ENCODE measurements at regions not wholly inside any gene's neighbourhood (a gene's known extent, or its start where the extent isn't known, plus 50 kb on each side); places are given as distances from the start of the nearest gene placed in this dataset.

DNA sequence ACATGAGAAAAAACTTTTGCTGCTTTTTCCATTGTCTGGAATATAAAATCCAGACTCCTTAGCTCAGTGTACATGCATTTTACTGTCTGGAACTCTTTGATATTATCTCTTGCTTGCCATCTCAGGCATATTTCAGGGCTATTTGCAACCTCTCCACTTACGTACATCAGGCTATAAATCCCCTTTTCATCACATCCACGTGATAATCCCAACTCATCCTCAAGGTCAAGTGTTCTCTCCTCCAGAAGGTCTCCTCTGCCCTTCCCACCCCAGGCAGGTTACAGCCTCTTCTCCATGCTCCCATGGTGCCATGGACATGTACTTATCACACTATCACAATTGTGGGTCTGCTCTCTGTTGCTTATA, 202.5 kb upstream of the RBMS1 start:
- H3K4me1 Mint-ChIP-seq, result no peaks in the 10 kb centered on the region
- H3K4me2 ChIP-seq (replicated peaks; ENCODE audit: low read depth, low read length, poor library complexity, severe bottlenecking), result no peak overlapping the region
- no peaks in the 10 kb centered on the region for H3K9me3 Mint-ChIP-seq (ENCODE audit: insufficient read depth)

GRCh38 chr2:160697817-160698216, 204.2 kb upstream of the RBMS1 start:
- DNase-seq, result no peak
- TF ChIP-seq, protein P1, sequence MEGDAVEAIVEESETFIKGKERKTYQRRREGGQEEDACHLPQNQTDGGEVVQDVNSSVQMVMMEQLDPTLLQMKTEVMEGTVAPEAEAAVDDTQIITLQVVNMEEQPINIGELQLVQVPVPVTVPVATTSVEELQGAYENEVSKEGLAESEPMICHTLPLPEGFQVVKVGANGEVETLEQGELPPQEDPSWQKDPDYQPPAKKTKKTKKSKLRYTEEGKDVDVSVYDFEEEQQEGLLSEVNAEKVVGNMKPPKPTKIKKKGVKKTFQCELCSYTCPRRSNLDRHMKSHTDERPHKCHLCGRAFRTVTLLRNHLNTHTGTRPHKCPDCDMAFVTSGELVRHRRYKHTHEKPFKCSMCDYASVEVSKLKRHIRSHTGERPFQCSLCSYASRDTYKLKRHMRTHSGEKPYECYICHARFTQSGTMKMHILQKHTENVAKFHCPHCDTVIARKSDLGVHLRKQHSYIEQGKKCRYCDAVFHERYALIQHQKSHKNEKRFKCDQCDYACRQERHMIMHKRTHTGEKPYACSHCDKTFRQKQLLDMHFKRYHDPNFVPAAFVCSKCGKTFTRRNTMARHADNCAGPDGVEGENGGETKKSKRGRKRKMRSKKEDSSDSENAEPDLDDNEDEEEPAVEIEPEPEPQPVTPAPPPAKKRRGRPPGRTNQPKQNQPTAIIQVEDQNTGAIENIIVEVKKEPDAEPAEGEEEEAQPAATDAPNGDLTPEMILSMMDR (IDR thresholded peaks at IDR 0.05), result no peak
- TF ChIP-seq EZH2 (IDR thresholded peaks at IDR 0.05; ENCODE audit: borderline replicate concordance, insufficient read depth, low read depth, low read length, poor library complexity, severe bottlenecking), result no peak
- POLR2A ChIA-PET, result no interaction called here

More for the DNA sequence above, 202.5 kb upstream of the RBMS1 start:
- ChIA-PET CTCF (no interaction called here), POLR2A (no interaction called here)
- no peaks in the 10 kb centered on the region for H3K9me3 ChIP-seq (ENCODE audit: control extremely low read depth in 1 of 3, control insufficient read depth in 2 of 3, insufficient read depth in 1 of 3, low read length in 2 of 3)
- H2AFZ ChIP-seq (ENCODE audit: insufficient read depth, low read depth, low read length, poor library complexity, severe bottlenecking), result no peak overlapping the region
- H3K4me1 ChIP-seq (ENCODE audit: control insufficient read depth in 2 of 2, insufficient read depth in 2 of 2, low read length in 2 of 2), result no peaks in the 10 kb centered on the region
- no peak overlapping the region for H3K4me3 Mint-ChIP-seq
- no peak overlapping the region for H3K9ac ChIP-seq (ENCODE audit: low read length)
- H3K36me3 ChIP-seq (replicated peaks in 1 of 2; ENCODE audit: control extremely low read depth in 1 of 2, control insufficient read depth in 1 of 2, extremely low read depth in 1 of 2, insufficient read depth in 2 of 2, low read length in 1 of 2), result no peaks in the 10 kb centered on the region
- no peak for ATAC-seq (ENCODE audit: low read depth)
- no peak overlapping the region for H3K27ac Mint-ChIP-seq
- no peaks in the 10 kb centered on the region for H3K27me3 ChIP-seq (replicated peaks in 1 of 4; ENCODE audit: control extremely low read depth in 1 of 4, control insufficient read depth in 3 of 4, insufficient read depth in 4 of 4, low read length in 3 of 4)
- intact Hi-C loops (cut with micrococcal nuclease), result no loop called here
- WGBS (ENCODE audit: insufficient coverage), result 96% methylated on average over 2 of the region's 2 CpGs
- H3K4me3 ChIP-seq (ENCODE audit: control extremely low read depth in 1 of 5, extremely low read depth in 1 of 5, insufficient read depth in 1 of 5, low read depth in 2 of 5, low read length in 4 of 5), result no peak overlapping the region
- TF ChIP-seq, protein P1 (IDR thresholded peaks at IDR 0.05), result no peak
- H3K79me2 ChIP-seq (ENCODE audit: control insufficient read depth, insufficient read depth, low read length), result no peaks in the 10 kb centered on the region
- no peak for DNase-seq
- peaks cover 13% of the 10 kb centered on the region for H3K27me3 Mint-ChIP-seq
- no peak overlapping the region for H3K27ac ChIP-seq (ENCODE audit: low read length in 2 of 2)
- no peaks in the 10 kb centered on the region for H4K20me1 ChIP-seq (ENCODE audit: control insufficient read depth, insufficient read depth, low read length, poor library complexity, severe bottlenecking)

More at GRCh38 chr2:160697817-160698216, 204.2 kb upstream of the RBMS1 start:
- no peak overlapping the region for H3K4me2 ChIP-seq (replicated peaks; ENCODE audit: low read depth, low read length, poor library complexity, severe bottlenecking)
- CTCF ChIA-PET, result no interaction called here
- H4K20me1 ChIP-seq (ENCODE audit: control insufficient read depth, insufficient read depth, low read length, poor library complexity, severe bottlenecking), result no peaks in the 10 kb centered on the region
- H3K27ac ChIP-seq (ENCODE audit: low read length in 2 of 2), result no peak overlapping the region
- H3K36me3 ChIP-seq (replicated peaks in 1 of 2; ENCODE audit: control extremely low read depth in 1 of 2, control insufficient read depth in 1 of 2, extremely low read depth in 1 of 2, insufficient read depth in 2 of 2, low read length in 1 of 2), result no peaks in the 10 kb centered on the region
- H3K27me3 ChIP-seq (replicated peaks in 1 of 4; ENCODE audit: control extremely low read depth in 1 of 4, control insufficient read depth in 3 of 4, insufficient read depth in 4 of 4, low read length in 3 of 4), result no peaks in the 10 kb centered on the region
- ATAC-seq (ENCODE audit: low read depth), result no peak
- H3K79me2 ChIP-seq (ENCODE audit: control insufficient read depth, insufficient read depth, low read length), result no peaks in the 10 kb centered on the region
- Mint-ChIP-seq H3K27ac (no peak overlapping the region), H3K4me1 (no peaks in the 10 kb centered on the region), H3K27me3 (peaks cover 10% of the 10 kb centered on the region), H3K4me3 (no peak overlapping the region), H3K9me3 (ENCODE audit: insufficient read depth) (no peaks in the 10 kb centered on the region)
- H2AFZ ChIP-seq (ENCODE audit: insufficient read depth, low read depth, low read length, poor library complexity, severe bottlenecking), result no peak overlapping the region
- intact Hi-C loops (cut with micrococcal nuclease), result no loop called here
- no peak overlapping the region for H3K4me3 ChIP-seq (ENCODE audit: control extremely low read depth in 1 of 5, extremely low read depth in 1 of 5, insufficient read depth in 1 of 5, low read depth in 2 of 5, low read length in 4 of 5)
- WGBS (ENCODE audit: insufficient coverage), result 85% methylated on average over 2 of the region's 6 CpGs
- H3K4me1 ChIP-seq (ENCODE audit: control insufficient read depth in 2 of 2, insufficient read depth in 2 of 2, low read length in 2 of 2), result no peaks in the 10 kb centered on the region
- no peak overlapping the region for H3K9ac ChIP-seq (ENCODE audit: low read length)
- no peaks in the 10 kb centered on the region for H3K9me3 ChIP-seq (ENCODE audit: control extremely low read depth in 1 of 3, control insufficient read depth in 2 of 3, insufficient read depth in 1 of 3, low read length in 2 of 3)

All from B cell (primary cell).